ENCODE measurements at regions not wholly inside any gene's neighbourhood (a gene's known extent, or its start where the extent isn't known, plus 50 kb on each side); places are given as distances from the start of the nearest gene placed in this dataset.

GRCh38 chr11:11710556-11710955 is 88.8 kb upstream of the GALNT18 start:
- Histone ChIP-seq H3K4me2 (ENCODE audit: low read depth, low read length) (no peak overlapping the region), H3K4me3 (ENCODE audit: insufficient read depth, low read depth, low read length) (no peak overlapping the region), H4K20me1 (ENCODE audit: insufficient read depth, low read length) (no peaks in the 10 kb centered on the region), H3K4me1 (ENCODE audit: control insufficient read depth, insufficient read depth, low read length) (no peaks in the 10 kb centered on the region), H4K5ac (ENCODE audit: low read depth, low read length) (no peak overlapping the region), H3K79me1 (ENCODE audit: low read depth in 1 of 2, low read length in 2 of 2) (no peaks in the 10 kb centered on the region), H2AK5ac (ENCODE audit: low read depth, low read length) (no peak overlapping the region), H3K18ac (ENCODE audit: low read depth, low read length) (no peak overlapping the region), H2AFZ (replicated peaks; ENCODE audit: low read length, poor library complexity) (no peak overlapping the region), H3K9me3 (ENCODE audit: control insufficient read depth, insufficient read depth, low read length) (no peaks in the 10 kb centered on the region), H3K14ac (replicated peaks; ENCODE audit: low read depth, low read length) (no peak overlapping the region), H3K27ac (ENCODE audit: insufficient read depth, low read length) (no peak overlapping the region), H2AK9ac (replicated peaks; ENCODE audit: low read depth, low read length, poor library complexity) (no peak overlapping the region), H3K56ac (ENCODE audit: extremely low read depth, insufficient read depth, low read length) (no peak overlapping the region), H3K4ac (ENCODE audit: low read depth, low read length) (no peak overlapping the region), H3K9ac (ENCODE audit: low read depth, low read length) (no peak overlapping the region), H2BK20ac (ENCODE audit: low read depth, low read length) (no peak overlapping the region), H4K91ac (ENCODE audit: insufficient read depth, low read depth, low read length) (no peak overlapping the region), H3K9me1 (ENCODE audit: insufficient read depth, low read length) (no peaks in the 10 kb centered on the region), H2BK15ac (ENCODE audit: low read depth, low read length) (no peak overlapping the region), H2BK120ac (ENCODE audit: low read depth, low read length) (no peak overlapping the region), H3K36me3 (ENCODE audit: control insufficient read depth, insufficient read depth, low read length) (no peaks in the 10 kb centered on the region), H2BK5ac (ENCODE audit: low read depth, low read length, poor library complexity, severe bottlenecking) (no peak overlapping the region), H4K8ac (ENCODE audit: low read depth in 2 of 2, low read length in 2 of 2) (no peak overlapping the region), H3K27me3 (ENCODE audit: control insufficient read depth, insufficient read depth, low read length) (peaks cover 33% of the 10 kb centered on the region), H3K23ac (ENCODE audit: low read depth, low read length) (no peak overlapping the region)
- dilution Hi-C loops (cut with HindIII; ENCODE audit: low sequenced_read_pairs, unreplicated experiment) (no loop called here), in situ Hi-C loops (cut with MboI; ENCODE audit: low sequenced_read_pairs) (no loop called here), intact Hi-C loops (cut with micrococcal nuclease) (no loop called here)
- ChIA-PET CTCF (no interaction called here), POLR2A (ENCODE audit: unreplicated experiment) (no interaction called here)
- WGBS, 2 experiments (ENCODE audit: extremely low coverage in 2 of 2, insufficient read length in 1 of 2): 28% methylated on average over 2 of the region's 4 CpGs; no CpG with 5 or more reads in 1 of the 2 experiments
- ATAC-seq (ENCODE audit: low read depth) (no peak), DNase-seq (no peak)
- no TSS peak for BruUV-seq (replicated peaks)
- TF ChIP-seq FOS (IDR thresholded peaks at IDR 0.05; ENCODE audit: low read depth, low read length) (no peak), CHD1 (IDR thresholded peaks at IDR 0.05; ENCODE audit: low read depth, low read length) (no peak), SMC3 (IDR thresholded peaks at IDR 0.05; ENCODE audit: low read depth, low read length) (no peak), ELK1 (IDR thresholded peaks at IDR 0.05; ENCODE audit: borderline replicate concordance, low read depth, low read length) (no peak), RCOR1 (IDR thresholded peaks at IDR 0.05; ENCODE audit: insufficient replicate concordance, low read length) (no peak), USF2 (IDR thresholded peaks at IDR 0.05; ENCODE audit: low read depth, low read length) (no peak), MAFK (IDR thresholded peaks at IDR 0.05; ENCODE audit: low read depth, low read length) (no peak), BHLHE40 (IDR thresholded peaks at IDR 0.05; ENCODE audit: low read depth, low read length) (no peak), RAD21 (IDR thresholded peaks at IDR 0.05; ENCODE audit: low read length) (no peak), RFX5 (IDR thresholded peaks at IDR 0.05; ENCODE audit: low read depth, low read length) (no peak), POLR2A (IDR thresholded peaks at IDR 0.05; ENCODE audit: low read depth, low read length) (no peak), MAZ (IDR thresholded peaks at IDR 0.05; ENCODE audit: borderline replicate concordance, low read depth, low read length) (no peak)

All from IMR-90 (cell line).